RWPE2 (cell line): ENCODE measurements at regions not wholly inside any gene's neighbourhood (a gene's known extent, or its start where the extent isn't known, plus 50 kb on each side); places are given as distances from the start of the nearest gene placed in this dataset.

Experiments used
- ATAC-seq: fragments of 200-7000 bp; cut with Tn5 transposase; 3 replicates; pipeline ENCODE4 v1.9.1; 2021; ENCODE audit warnings: low read depth
- DNase-seq: peaks from one replicate; pipeline ENCODE4 v3.0.0-alpha.2; 2020; ENCODE audit warnings: low spot score
- H3K27ac ChIP-seq: fragments of 450-650 bp; 2 replicates; pipeline ENCODE4 v1.5.1; 2017; ENCODE audit warnings: mild to moderate bottlenecking; ENCODE audit not compliant: poor library complexity, severe bottlenecking
- H3K27me3 ChIP-seq: fragments of 250-450 bp; sonication (Bioruptor Pico); 2 replicates; pipeline ENCODE4 v1.5.1; 2021; ENCODE audit warnings: mild to moderate bottlenecking, moderate library complexity; ENCODE audit not compliant: insufficient read depth, poor library complexity, severe bottlenecking
- H3K36me3 ChIP-seq: fragments of 250-450 bp; sonication (Bioruptor Pico); 2 replicates; pipeline ENCODE4 v1.5.1; 2020; ENCODE audit warnings: low read depth, mild to moderate bottlenecking, moderate library complexity
- H3K4me1 ChIP-seq: fragments of 250-450 bp; sonication (Bioruptor Pico); 2 replicates; pipeline ENCODE4 v1.5.1; 2021; ENCODE audit warnings: mild to moderate bottlenecking, moderate library complexity; ENCODE audit not compliant: insufficient read depth, poor library complexity, severe bottlenecking
- H3K4me3 ChIP-seq: fragments of 250-450 bp; sonication (Bioruptor Pico); 2 replicates; pipeline ENCODE4 v1.5.1; 2021; ENCODE audit warnings: mild to moderate bottlenecking, moderate library complexity; ENCODE audit not compliant: severe bottlenecking
- H3K9me3 ChIP-seq: fragments of 250-450 bp; sonication (Bioruptor Pico); 2 replicates; pipeline ENCODE4 v1.5.1; 2021; ENCODE audit warnings: mild to moderate bottlenecking, moderate library complexity; ENCODE audit not compliant: severe bottlenecking
- TF ChIP-seq, protein P1 (sequence below): fragments of 450-650 bp; IDR thresholded peaks from one replicate; pipeline ENCODE4 v1.5.1; 2017; ENCODE audit warnings: mild to moderate bottlenecking, moderate library complexity; ENCODE audit not compliant: poor library complexity, severe bottlenecking

- Histone ChIP-seq H3K27ac (no peak overlapping the region), H3K4me3 (no peak overlapping the region), H3K27me3 (no peaks in the 10 kb centered on the region), H3K4me1 (peaks cover 31% of the 10 kb centered on the region), H3K36me3 (no peaks in the 10 kb centered on the region), H3K9me3 (no peaks in the 10 kb centered on the region)
- TF ChIP-seq, protein P1, sequence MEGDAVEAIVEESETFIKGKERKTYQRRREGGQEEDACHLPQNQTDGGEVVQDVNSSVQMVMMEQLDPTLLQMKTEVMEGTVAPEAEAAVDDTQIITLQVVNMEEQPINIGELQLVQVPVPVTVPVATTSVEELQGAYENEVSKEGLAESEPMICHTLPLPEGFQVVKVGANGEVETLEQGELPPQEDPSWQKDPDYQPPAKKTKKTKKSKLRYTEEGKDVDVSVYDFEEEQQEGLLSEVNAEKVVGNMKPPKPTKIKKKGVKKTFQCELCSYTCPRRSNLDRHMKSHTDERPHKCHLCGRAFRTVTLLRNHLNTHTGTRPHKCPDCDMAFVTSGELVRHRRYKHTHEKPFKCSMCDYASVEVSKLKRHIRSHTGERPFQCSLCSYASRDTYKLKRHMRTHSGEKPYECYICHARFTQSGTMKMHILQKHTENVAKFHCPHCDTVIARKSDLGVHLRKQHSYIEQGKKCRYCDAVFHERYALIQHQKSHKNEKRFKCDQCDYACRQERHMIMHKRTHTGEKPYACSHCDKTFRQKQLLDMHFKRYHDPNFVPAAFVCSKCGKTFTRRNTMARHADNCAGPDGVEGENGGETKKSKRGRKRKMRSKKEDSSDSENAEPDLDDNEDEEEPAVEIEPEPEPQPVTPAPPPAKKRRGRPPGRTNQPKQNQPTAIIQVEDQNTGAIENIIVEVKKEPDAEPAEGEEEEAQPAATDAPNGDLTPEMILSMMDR: no peak
- DNase-seq (no peak), ATAC-seq (no peak)
These were observed 58.3 kb upstream of the LYST start for GRCh38 chr1:235925016-235925415.

DNA sequence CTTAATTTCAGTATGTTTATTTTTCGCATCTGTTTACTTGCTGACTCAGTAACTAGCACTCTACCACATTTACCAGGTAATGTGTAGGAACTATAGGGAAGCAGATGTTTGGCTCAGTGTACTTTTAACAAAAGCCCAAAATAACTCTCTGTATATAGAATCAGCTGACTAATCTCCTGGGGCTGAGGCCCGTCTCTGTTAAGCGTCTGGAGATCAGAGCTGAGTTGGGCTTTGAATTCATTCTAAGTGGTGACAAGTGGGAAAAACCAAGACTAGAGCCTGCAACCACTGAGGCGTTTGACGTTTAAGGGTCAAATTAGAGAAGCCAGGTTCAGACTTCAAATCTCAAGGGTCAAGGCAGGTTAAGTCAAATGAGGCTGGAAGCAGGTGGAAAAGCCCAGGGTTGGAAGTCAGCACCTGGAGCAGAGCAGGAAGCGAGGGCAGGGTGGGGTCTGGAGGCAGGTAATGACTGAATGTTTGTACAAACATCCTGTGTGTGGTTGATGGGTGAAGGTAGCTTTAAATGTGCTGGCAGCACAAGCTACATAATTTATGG lies 56.8 kb upstream of the LYST start:
- Histone ChIP-seq H3K4me3 (no peak overlapping the region), H3K9me3 (no peaks in the 10 kb centered on the region), H3K27ac (peak overlapping the region; percentile 55), H3K4me1 (peaks cover 46% of the 10 kb centered on the region), H3K36me3 (no peaks in the 10 kb centered on the region), H3K27me3 (no peaks in the 10 kb centered on the region)
- ATAC-seq: peak; percentile 63
- no peak for DNase-seq
- TF ChIP-seq, protein P1: no peak

- no peaks in the 10 kb centered on the region for H3K9me3 ChIP-seq
- peak overlapping the region; percentile 93 for H3K27ac ChIP-seq
- peaks cover 64% of the 10 kb centered on the region for H3K4me1 ChIP-seq
- TF ChIP-seq, protein P1: no peak
- H3K4me3 ChIP-seq: no peak overlapping the region
- no peak for DNase-seq
- no peaks in the 10 kb centered on the region for H3K27me3 ChIP-seq
- no peaks in the 10 kb centered on the region for H3K36me3 ChIP-seq
- no peak for ATAC-seq
These were observed 54.1 kb upstream of the LYST start for GRCh38 chr1:235920596-235921375.

- peak; percentile 65 for ATAC-seq
- H3K27me3 ChIP-seq: no peaks in the 10 kb centered on the region
- peak overlapping the region; percentile 93 for H3K27ac ChIP-seq
- H3K4me3 ChIP-seq: no peak overlapping the region
- no peaks in the 10 kb centered on the region for H3K36me3 ChIP-seq
- DNase-seq: peak; percentile 76
- TF ChIP-seq, protein P1: no peak
- H3K9me3 ChIP-seq: no peaks in the 10 kb centered on the region
- H3K4me1 ChIP-seq: peaks cover 64% of the 10 kb centered on the region
These were observed 53.2 kb upstream of the LYST start for GRCh38 chr1:235919833-235920441.
